ENCODE measurements at regions not wholly inside any gene's neighbourhood (a gene's known extent, or its start where the extent isn't known, plus 50 kb on each side); places are given as distances from the start of the nearest gene placed in this dataset.
A peak's percentile ranks its signal among the peaks of the same experiment; 100 is the strongest.
"Not testable (repeated sequence)": the region's sequence is repeated elsewhere in the genome, so short reads cannot be mapped to it uniquely, and the experiment has no call there.

DNA sequence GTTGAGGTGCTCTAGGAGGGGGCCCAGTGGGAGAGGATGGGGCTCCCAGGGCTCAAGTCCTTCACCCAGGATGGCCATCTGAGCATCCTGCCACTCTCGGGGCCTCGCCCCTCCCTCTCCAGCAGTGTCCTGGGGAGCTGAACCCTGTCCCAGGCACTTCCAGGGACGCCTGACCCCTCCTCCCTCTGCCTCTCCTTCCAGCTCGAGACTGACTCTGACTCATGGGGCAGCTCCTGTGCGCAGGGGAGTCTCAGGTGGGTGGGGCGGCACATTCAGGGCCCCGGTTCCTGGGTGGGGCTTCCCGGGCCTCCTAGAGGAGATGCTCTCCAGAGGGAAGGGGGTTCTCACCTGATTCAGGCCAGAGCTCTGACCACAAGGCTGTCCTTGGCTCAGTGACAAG lies 77.1 kb upstream of the IGLL5 start:
- DNase-seq, result no peak

DNA sequence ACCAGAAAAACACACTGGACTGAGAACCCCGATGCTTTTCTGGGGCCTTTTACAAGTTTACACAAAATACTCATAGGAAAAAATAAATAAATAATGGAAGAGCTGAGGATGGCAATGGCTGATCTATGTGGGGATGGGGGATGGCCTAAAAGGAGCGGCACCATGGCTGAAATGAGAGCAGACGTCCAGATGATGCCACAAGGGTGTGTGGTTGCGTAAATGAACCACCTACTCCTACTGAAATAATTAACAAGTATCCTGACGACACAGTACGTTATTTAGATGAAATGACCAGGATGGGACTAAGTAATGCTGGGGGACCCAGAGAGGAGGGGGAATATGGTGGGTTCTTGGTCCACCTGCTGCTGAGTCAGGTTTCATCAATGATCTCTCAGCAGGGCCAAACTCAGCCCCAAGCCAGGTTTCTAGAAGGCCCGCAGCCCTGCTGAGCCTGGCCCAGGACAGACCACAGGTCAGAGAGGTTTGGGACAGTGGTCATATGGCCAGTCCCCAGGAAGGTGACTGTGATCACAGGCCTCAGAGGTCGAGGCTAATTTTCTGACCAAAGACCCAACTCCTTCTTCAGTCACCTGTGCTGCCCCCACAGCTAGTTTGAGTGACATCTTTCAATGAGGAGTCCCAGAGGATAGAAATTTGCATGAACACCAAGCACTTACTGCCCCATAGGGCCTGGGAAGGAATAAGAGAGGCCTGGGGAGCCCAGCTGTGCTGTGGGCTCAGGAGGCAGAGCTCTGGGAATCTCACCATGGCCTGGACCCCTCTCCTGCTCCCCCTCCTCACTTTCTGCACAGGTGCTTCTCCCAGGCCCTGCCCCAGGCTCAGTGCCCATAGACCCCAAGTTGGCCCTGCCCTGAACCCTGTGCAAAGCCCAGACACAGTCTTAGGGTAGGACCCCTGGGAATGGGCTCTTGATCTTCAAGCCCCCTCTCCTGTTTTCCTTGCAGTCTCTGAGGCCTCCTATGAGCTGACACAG lies 76.3 kb upstream of the IGLL5 start:
- DNase-seq, result no peak

DNA sequence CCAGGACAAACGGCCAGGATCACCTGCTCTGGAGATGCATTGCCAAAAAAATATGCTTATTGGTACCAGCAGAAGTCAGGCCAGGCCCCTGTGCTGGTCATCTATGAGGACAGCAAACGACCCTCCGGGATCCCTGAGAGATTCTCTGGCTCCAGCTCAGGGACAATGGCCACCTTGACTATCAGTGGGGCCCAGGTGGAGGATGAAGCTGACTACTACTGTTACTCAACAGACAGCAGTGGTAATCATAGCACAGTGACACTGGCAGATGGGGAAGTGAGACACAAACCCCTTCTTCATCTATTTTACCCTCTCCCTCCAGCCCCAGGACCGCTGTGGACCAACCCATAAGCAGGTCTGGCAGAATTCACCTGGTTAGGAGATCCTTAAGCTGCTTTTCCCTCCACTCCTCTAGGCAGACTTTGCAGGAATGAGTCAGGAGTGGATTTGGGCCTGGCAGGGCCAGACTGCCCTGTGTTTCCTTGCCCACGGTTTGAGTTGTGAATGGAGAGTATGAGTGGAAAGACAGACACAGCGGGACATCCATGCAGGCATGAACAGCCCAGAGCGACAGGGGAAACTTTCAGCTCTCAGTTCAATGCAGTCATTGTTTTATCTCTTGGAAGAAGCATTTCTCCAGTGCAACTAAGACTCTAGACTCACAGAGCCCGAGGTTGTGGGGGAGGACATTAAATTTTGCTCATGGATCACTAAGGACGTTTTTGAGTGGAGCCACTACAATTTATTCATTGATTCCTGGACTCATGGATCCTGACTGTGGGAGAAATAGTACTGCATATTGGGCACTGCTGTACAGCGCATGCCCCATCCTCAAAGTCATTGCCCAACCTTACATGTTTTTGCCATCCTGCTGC lies 75.3 kb upstream of the IGLL5 start:
- no peak for DNase-seq

DNA sequence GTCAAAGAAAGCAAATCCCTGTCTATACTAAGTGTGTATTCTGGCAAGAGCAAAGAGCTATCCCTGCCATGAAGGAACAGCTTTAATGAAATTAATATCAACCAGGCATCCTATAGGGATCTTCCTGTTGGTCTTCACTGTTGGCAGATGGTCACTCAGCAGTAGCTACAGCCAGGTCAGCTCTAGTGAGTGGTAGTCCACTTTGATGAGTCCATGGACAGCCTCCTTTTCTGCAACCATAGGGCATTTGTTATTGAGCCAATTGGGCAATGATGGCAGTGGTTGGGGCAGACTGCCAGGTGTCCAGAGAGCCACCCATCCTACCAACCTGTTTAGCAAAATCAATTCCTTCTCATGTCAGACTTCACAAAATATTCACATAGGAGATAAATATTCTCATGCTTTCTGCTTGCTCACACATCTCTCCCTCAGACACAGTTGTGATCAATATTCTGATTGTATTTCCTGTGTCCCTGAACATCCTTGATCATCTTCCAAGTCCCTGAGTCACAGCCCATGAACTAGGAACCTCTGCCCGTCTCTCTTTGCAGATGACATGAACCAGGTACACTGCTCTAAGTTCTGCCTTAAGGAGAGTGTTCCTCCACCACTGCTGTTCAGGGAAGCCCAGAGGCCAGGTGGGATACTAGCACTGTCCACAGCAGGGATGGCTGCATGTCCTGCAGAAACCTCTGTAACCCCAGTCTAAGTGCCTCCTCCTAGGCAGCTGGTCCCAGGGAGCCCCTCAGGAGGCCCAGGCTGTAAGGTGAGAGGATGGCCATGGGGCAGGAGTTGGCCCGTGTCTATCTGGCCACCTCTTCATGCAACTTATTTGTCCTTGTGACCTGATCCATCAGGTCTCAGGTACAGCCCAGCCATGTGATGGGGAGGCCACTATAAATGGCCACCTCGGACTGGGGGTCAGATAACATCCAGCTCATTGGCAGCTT lies 74.2 kb upstream of the IGLL5 start:
- DNase-seq, result no peak

GRCh38 chr22:22814666-22815396 lies 72.8 kb upstream of the IGLL5 start:
- DNase-seq, result no peak

DNA sequence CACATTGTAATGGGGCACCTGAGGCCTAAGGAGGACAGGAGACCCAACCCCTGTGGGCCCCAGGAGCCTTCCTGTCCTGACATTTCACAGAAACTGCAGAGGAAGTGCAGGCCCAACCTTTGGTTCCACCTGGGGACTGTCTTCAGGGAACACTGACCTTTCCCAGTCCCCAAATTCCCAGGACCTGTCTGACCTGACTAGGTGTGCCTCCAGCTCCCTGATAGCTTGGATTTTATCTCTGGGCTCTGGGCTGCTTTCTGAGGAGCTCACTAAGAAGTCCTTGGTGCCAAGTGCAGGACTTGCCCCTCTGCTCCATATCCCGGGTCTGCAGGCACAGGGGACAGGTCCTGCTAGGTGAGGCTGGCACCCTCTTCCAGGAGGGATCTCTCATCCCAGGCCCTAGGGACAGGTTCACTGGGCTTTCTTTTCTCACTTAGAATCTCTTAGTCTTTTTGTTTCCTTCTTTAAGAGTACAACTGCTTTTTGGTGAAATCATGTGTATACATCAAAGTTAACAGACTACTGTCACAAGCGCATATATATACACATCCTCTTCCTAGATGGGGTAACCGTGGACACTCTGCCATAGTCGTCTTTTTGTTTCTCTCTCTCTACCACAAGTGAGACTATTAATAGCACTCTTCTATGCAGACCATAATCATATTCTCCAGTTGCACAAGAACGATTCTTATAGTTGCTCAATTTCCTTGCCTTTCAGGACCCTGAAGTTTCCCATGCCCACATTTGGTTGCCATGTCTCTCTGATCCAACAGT lies 72.0 kb upstream of the IGLL5 start:
- no peak for DNase-seq

GRCh38 chr22:22816171-22816514 lies 71.5 kb upstream of the IGLL5 start:
- no peak for DNase-seq

DNA sequence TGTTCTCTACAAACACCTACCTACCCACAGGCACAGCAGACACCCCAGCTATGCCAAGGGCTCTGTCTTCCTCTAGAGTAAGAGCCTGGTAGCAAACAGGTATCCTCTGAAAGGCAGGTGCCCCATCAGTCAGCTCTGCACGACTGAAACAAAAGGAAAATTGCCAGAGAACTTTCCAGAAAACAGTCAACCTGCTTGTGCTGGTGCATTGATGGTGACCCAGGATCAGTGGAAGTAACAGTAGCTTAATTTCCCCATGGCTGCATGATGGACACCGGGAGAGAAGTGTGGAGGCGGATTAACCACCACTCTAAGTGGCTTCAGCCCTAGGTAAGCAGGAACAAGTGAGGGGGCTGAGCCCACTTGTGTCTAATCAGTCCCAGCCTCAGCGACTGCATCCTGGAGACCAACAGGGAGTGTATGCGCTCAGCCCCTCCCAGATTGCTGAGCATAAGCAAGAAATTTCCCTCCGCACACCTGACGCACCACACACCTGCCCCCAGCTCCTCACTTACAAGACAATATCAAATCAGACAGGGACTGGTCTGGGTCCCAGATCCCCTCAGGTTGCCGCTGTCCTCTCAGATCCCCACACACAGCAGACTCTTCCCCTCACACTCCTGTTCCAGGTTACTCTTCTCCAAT lies 70.7 kb upstream of the IGLL5 start:
- DNase-seq, result no peak

DNA sequence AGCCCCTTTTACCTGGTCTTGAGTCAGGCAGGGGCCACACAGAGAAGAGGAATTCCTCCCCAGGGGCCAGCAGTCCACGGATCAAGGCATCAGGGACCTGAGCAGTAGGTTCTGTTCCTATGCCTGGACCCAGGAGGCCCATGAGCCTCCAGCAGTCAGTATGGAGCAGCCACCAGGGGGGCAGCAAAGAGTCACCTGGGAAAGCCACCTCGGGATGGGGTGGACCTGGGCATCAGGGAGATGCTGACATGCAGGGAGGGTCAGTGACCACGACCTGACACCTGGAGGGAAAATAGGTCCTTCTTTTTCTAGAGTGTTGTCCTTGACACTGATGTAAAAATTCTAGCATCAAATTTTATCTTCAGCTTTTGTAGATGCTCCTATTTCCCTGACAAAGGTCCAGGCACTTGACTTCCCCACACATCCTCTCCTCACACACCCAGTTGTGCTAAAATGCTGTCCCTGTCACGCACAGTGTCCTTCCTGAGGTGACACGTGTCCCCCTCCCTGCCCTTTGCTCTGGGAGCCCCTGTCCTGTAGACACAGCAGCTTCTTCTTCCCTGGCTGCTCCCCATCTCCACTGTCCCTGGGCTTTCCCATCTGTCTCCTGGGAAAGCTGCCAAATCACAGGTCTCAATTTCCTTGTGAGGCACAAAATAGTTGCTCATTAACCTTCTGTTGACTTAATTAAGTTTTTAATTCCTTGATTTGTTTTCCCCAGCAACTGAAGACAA lies 70.0 kb upstream of the IGLL5 start:
- DNase-seq, result no peak

DNA sequence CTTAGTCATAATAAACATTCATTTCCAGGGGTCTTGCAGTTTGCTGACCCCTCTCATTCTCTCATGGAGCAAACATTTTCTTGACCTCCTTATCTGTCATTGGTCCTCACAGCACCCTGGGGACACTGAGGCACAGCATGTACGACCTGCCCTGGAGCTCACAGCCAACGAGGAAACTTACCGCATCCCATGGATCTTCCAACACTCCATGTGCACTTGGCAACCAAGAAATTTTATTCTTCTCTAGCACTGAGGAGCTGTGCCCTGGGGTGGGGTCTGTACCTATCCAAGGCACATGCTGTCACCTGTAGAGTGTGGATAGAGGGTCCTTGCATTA lies 69.4 kb upstream of the IGLL5 start:
- DNase-seq, result no peak

DNA sequence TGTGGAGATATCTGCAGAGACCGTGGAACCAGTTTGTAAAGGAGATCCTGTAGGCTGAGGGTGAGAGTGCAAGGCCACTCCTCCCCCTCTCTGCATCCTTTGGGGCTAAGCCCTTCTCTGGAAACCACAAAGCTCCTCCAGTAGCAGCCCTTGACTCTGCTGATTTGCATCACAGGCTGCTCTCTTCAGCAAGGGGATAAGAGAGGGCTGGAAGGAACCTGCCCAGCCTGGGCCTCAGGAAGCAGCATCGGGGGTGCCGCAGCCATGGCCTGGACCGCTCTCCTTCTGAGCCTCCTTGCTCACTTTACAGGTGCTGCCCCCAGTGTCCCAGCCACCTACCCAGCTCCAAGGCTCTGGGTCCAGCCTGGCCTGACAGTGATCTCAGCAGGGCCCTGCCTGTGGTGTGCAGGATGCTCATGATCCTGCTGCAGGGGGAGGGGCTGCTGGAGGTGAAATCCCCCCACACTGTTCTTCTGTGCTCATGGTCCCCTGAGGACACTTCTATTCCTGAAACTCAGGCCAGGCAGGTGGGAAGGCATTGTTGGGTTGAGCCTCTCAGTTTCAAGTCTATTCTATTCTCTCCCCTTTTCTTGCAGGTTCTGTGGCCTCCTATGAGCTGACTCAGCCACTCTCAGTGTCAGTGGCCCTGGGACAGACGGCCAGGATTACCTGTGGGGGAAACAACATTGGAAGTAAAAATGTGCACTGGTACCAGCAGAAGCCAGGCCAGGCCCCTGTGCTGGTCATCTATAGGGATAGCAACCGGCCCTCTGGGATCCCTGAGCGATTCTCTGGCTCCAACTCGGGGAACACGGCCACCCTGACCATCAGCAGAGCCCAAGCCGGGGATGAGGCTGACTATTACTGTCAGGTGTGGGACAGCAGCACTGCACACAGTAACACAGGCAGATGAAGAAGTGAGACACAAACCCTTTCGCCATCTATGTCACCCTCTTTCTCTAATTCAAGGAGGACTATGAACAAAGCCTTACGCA lies 68.5 kb upstream of the IGLL5 start:
- DNase-seq, result peak in 1 of 5 donors; percentile 80

DNA sequence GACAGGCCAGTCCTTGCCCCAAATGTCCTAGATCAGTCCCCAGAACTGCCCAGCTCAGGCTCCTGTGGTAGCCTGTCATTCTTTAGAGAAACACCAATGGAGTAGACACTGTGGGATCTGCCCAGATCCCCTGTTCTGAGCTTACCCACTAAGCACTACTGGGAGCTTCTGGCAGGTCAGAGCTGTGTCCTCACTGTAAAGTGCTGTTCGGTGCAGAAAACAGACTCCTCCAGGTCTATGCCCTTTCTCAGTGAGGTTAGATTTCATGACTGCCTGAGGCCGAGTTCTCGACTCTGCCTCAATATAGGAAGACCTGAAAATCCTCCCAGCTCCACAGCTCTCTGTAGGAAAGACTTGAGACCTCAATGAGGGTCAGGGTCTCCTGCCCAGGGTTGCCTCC lies 67.5 kb upstream of the IGLL5 start:
- DNase-seq, result no peak

- DNase-seq, result peak in 1 of 5 donors; percentile 78
Observed at GRCh38 chr22:22820626-22821025, 67.0 kb upstream of the IGLL5 start.

- DNase-seq, result no peak
Observed at GRCh38 chr22:22821340-22821739, 66.3 kb upstream of the IGLL5 start.

- DNase-seq, result no peak
Observed at GRCh38 chr22:22822106-22822505, 65.5 kb upstream of the IGLL5 start.

- DNase-seq, result not testable (repeated sequence)
Observed at GRCh38 chr22:22822553-22822952, 65.1 kb upstream of the IGLL5 start.

DNA sequence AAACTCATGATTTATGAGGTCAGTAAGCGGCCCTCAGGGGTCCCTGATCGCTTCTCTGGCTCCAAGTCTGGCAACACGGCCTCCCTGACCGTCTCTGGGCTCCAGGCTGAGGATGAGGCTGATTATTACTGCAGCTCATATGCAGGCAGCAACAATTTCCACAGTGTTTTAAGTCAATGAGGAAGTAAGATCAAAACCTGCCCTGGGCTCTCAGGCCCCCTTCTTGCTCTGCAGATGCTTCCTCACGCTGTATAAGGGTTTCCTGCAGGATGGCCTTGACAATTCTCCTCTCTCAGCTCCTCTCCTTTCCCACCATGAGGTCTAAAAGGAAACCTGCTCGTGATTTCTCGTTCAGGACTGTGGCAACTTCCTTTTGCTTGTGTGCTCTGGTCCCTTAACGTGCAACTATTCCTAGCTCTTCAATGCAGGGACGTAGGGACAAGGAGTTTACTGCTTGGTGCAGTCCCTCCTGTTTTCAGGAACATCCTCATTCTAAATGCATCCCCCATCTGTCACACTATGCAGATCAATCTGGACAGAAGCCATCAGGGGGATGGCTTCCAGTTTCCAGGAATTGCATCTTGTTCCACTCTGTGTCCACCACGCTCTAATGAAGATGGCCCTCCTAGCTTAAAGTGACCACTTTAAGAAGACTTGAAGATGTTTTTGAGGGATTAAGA lies 64.3 kb upstream of the IGLL5 start:
- DNase-seq, result no peak
